Lower lobe of right lung (tissue), 2 donors: ENCODE measurements at regions not wholly inside any gene's neighbourhood (a gene's known extent, or its start where the extent isn't known, plus 50 kb on each side); places are given as distances from the start of the nearest gene placed in this dataset.

Source experiments
- ATAC-seq, 2 donors: fragments of 200-7000 bp; cut with Tn5 transposase; one replicate each; pipeline ENCODE4 v1.9.1; 2020 to 2022; ENCODE audit warnings: mild to moderate bottlenecking in 2 of 2, moderate library complexity in 2 of 2
- DNase-seq: peaks from one replicate; pipeline ENCODE4 v3.0.0-alpha.2; 2020
- H3K27ac ChIP-seq: fragments of 200-600 bp; one replicate; pipeline ENCODE4 v1.8.0; 2022
- H3K27me3 ChIP-seq: fragments of 200-600 bp; one replicate; pipeline ENCODE4 v1.8.0; 2022; ENCODE audit warnings: low read depth
- H3K36me3 ChIP-seq: fragments of 200-600 bp; one replicate; pipeline ENCODE4 v1.8.0; 2022; ENCODE audit warnings: mild to moderate bottlenecking
- H3K4me1 ChIP-seq: fragments of 200-600 bp; one replicate; pipeline ENCODE4 v1.8.0; 2022
- H3K4me3 ChIP-seq: fragments of 200-600 bp; one replicate; pipeline ENCODE4 v1.8.0; 2022; ENCODE audit warnings: mild to moderate bottlenecking
- H3K9me3 ChIP-seq: fragments of 200-600 bp; one replicate; pipeline ENCODE4 v1.8.0; 2022
- intact Hi-C: fragments of 100-400 bp; cut with DNase I; formaldehyde crosslinking; loops from one replicate; pipeline ENCODE4 v1.11.0; 2022
- TF ChIP-seq, protein P1 (sequence below): fragments of 200-600 bp; IDR thresholded peaks from one replicate; pipeline ENCODE4 v1.8.0; 2022; ENCODE audit warnings: antibody characterized with exemption, mild to moderate bottlenecking
- donor health status: DM: no; HTN: yes; CAD: no; lungs with severe emphysema.

- DNase-seq = no peak
Observed at GRCh38 chr2:11980809-11981208, 234.4 kb downstream of the LPIN1 start.

GRCh38 chr2:11983401-11983800 is 237.0 kb downstream of the LPIN1 start:
- Histone ChIP-seq H3K9me3 (no peaks in the 10 kb centered on the region), H3K4me3 (no peak overlapping the region), H3K27ac (no peak overlapping the region), H3K36me3 (no peaks in the 10 kb centered on the region), H3K4me1 (no peaks in the 10 kb centered on the region), H3K27me3 (no peaks in the 10 kb centered on the region)
- no peak for ATAC-seq
- intact Hi-C loops = no loop called here
- DNase-seq = no peak
- TF ChIP-seq, protein P1, sequence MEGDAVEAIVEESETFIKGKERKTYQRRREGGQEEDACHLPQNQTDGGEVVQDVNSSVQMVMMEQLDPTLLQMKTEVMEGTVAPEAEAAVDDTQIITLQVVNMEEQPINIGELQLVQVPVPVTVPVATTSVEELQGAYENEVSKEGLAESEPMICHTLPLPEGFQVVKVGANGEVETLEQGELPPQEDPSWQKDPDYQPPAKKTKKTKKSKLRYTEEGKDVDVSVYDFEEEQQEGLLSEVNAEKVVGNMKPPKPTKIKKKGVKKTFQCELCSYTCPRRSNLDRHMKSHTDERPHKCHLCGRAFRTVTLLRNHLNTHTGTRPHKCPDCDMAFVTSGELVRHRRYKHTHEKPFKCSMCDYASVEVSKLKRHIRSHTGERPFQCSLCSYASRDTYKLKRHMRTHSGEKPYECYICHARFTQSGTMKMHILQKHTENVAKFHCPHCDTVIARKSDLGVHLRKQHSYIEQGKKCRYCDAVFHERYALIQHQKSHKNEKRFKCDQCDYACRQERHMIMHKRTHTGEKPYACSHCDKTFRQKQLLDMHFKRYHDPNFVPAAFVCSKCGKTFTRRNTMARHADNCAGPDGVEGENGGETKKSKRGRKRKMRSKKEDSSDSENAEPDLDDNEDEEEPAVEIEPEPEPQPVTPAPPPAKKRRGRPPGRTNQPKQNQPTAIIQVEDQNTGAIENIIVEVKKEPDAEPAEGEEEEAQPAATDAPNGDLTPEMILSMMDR = no peak

More at GRCh38 chr2:11980809-11981208, 234.4 kb downstream of the LPIN1 start:
- Histone ChIP-seq H3K27me3 (no peaks in the 10 kb centered on the region), H3K4me1 (no peaks in the 10 kb centered on the region), H3K4me3 (no peak overlapping the region), H3K27ac (no peak overlapping the region), H3K9me3 (no peaks in the 10 kb centered on the region), H3K36me3 (no peaks in the 10 kb centered on the region)
- intact Hi-C loops = no loop called here
- TF ChIP-seq, protein P1 = no peak
- ATAC-seq = no peak

GRCh38 chr2:11983870-11984269 is 237.4 kb downstream of the LPIN1 start:
- intact Hi-C loops = no loop called here
- ATAC-seq = no peak
- no peaks in the 10 kb centered on the region for H3K9me3 ChIP-seq

DNA sequence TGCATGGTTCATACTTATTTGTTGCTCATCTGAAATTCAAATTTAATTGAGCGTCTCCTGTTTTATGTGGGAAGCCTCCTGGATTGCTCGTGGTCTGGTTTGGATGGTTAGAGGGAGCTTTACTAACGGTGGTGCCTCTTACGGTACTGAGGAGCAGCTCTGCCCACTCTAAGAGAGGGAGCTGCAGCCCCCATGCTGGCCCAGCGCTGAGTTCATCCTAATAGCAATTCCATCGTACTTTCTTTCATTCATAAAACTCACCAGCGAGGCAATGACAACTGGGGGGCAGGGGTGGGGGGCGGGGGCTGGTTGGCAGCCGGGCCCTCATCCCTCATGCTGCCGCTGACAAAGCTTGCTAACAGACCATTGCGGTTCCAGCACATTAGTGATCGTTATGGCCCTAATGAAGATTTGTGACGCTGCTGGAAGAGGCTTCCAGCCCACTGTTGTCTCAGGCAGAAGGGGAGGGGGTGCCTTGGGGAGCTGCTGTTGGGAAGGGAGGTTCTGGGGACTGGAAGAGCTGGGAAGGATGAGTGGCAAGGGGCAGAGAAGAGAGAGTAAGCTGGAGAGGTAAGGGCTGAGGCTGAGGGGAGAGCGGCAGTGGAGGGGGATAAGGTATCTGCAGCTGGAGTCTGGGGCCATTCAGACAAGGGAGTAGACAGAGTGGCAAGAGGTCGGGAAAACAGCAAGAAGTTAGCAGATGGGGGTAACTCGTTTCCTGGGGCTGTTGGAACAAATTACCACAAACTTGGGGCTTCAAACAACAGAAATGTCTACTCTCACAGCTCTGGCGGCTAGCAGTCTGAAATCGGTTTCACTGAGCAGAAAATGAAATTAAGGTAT is 238.1 kb downstream of the LPIN1 start:
- no peak overlapping the region for H3K27ac ChIP-seq
- ATAC-seq (no peak), DNase-seq (no peak)
- H3K4me3 ChIP-seq = no peak overlapping the region
- peaks cover 1% of the 10 kb centered on the region for H3K4me1 ChIP-seq
- intact Hi-C loops = no loop called here
- H3K9me3 ChIP-seq = no peaks in the 10 kb centered on the region
- H3K27me3 ChIP-seq = no peaks in the 10 kb centered on the region
- TF ChIP-seq, protein P1 = no peak
- H3K36me3 ChIP-seq = no peaks in the 10 kb centered on the region

More at GRCh38 chr2:11983870-11984269, 237.4 kb downstream of the LPIN1 start:
- Histone ChIP-seq H3K27me3 (no peaks in the 10 kb centered on the region), H3K36me3 (no peaks in the 10 kb centered on the region), H3K27ac (no peak overlapping the region), H3K4me1 (no peaks in the 10 kb centered on the region), H3K4me3 (no peak overlapping the region)
- TF ChIP-seq, protein P1 = no peak
- no peak for DNase-seq

- DNase-seq (no peak), ATAC-seq (no peak)
- peaks cover 3% of the 10 kb centered on the region for H3K4me1 ChIP-seq
Observed at GRCh38 chr2:11985817-11986566, 239.6 kb downstream of the LPIN1 start.

More at GRCh38 chr2:11985817-11986566, 239.6 kb downstream of the LPIN1 start:
- no peaks in the 10 kb centered on the region for H3K36me3 ChIP-seq
- intact Hi-C loops = no loop called here
- TF ChIP-seq, protein P1 = no peak
- no peaks in the 10 kb centered on the region for H3K9me3 ChIP-seq
- no peak overlapping the region for H3K27ac ChIP-seq
- no peak overlapping the region for H3K4me3 ChIP-seq
- no peaks in the 10 kb centered on the region for H3K27me3 ChIP-seq
